Loucy (cell line): ENCODE measurements at regions not wholly inside any gene's neighbourhood (a gene's known extent, or its start where the extent isn't known, plus 50 kb on each side); places are given as distances from the start of the nearest gene placed in this dataset.

ENCODE experiments used
- H2AFZ ChIP-seq: fragments of 200-600 bp; sonication (generic); 2 replicates; pipeline ENCODE4 v1.6.0; 2016; ENCODE audit warnings: antibody characterized with exemption, mild to moderate bottlenecking, low read length, moderate library complexity
- H3F3A ChIP-seq: fragments of 200-600 bp; 2 replicates; pipeline ENCODE4 v1.6.0; 2016; ENCODE audit warnings: antibody characterized with exemption, low read depth, mild to moderate bottlenecking
- H3K27me3 ChIP-seq: fragments of 200-600 bp; sonication (generic); 2 replicates; pipeline ENCODE4 v1.6.1; 2014; ENCODE audit warnings: low read length, mild to moderate bottlenecking; ENCODE audit not compliant: insufficient read depth, poor library complexity, severe bottlenecking
- H3K36me3 ChIP-seq: fragments of 200-600 bp; sonication (generic); 2 replicates; pipeline ENCODE4 v1.6.1; 2016; ENCODE audit warnings: low read length; ENCODE audit not compliant: insufficient read depth
- H3K4me1 ChIP-seq: fragments of 200-600 bp; sonication (generic); 2 replicates; pipeline ENCODE4 v1.5.1; 2014; ENCODE audit warnings: low read length, mild to moderate bottlenecking; ENCODE audit not compliant: insufficient read depth, poor library complexity, severe bottlenecking
- H3K4me2 ChIP-seq: fragments of 200-600 bp; sonication (generic); 2 replicates; pipeline ENCODE4 v1.6.0; 2014; ENCODE audit warnings: antibody characterized with exemption, low read length, low read depth, mild to moderate bottlenecking; ENCODE audit not compliant: poor library complexity, severe bottlenecking
- H3K4me3 ChIP-seq: fragments of 200-600 bp; sonication (generic); 2 replicates; pipeline ENCODE4 v1.5.1; 2014; ENCODE audit warnings: low read length, mild to moderate bottlenecking, mixed read lengths; ENCODE audit not compliant: poor library complexity, severe bottlenecking
- H3K79me2 ChIP-seq: fragments of 200-600 bp; sonication (generic); 2 replicates; pipeline ENCODE4 v1.6.1; 2014; ENCODE audit warnings: low read length; ENCODE audit not compliant: insufficient read depth
- H3K9ac ChIP-seq: fragments of 200-600 bp; sonication (generic); 2 replicates; pipeline ENCODE4 v1.6.0; 2014; ENCODE audit warnings: mild to moderate bottlenecking, low read depth, low read length, moderate library complexity; ENCODE audit not compliant: poor library complexity, severe bottlenecking
- H3K9me2 ChIP-seq: fragments of 200-600 bp; sonication (generic); replicated peaks from 2 replicates; pipeline ENCODE4 v1.6.1; 2016; ENCODE audit warnings: low read depth, low read length, mixed read lengths
- H3K9me3 ChIP-seq: fragments of 200-600 bp; sonication (generic); 2 replicates; pipeline ENCODE4 v1.6.1; 2014; ENCODE audit warnings: mild to moderate bottlenecking, antibody characterized with exemption, low read length, low read depth; ENCODE audit not compliant: insufficient read depth
- H4K20me1 ChIP-seq: fragments of 200-600 bp; sonication (generic); 2 replicates; pipeline ENCODE4 v1.6.0; 2014; ENCODE audit warnings: antibody characterized with exemption, low read length, mild to moderate bottlenecking; ENCODE audit not compliant: insufficient read depth, poor library complexity, severe bottlenecking
- EZH2phosphoT487 ChIP-seq: fragments of 200-600 bp; IDR thresholded peaks from 2 replicates; pipeline ENCODE4 v1.6.1; 2018; ENCODE audit warnings: antibody characterized with exemption, mild to moderate bottlenecking, moderate library complexity, borderline replicate concordance
- TF ChIP-seq, protein P1 (sequence below): fragments of 200-600 bp; sonication (generic); conservative IDR thresholded peaks from 2 replicates; pipeline ENCODE4 v1.5.1; 2014; ENCODE audit warnings: mild to moderate bottlenecking, antibody characterized with exemption, low read length

DNA sequence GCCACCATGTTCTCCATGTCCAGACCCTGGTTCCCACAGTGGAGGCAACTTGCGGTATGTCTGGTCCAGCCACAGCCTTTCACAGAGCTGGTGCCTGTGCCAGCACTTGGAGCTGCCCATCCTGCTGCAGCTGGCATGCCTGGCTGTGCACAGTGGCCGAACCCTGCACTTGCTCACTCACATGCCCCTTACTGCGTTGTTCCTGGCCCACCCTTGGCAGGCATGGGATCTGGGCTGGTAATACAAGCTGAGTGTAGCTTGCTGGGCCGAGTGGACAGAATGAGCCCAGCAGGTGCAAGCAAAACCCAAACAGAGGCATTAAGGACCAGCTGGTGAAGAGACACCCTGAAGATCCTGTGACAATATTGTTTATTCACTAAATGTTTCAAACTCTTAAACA lies 583.9 kb upstream of the SLITRK6 start:
- Histone ChIP-seq H3K4me3 (no peak overlapping the region), H2AFZ (no peak overlapping the region), H3K4me2 (no peak overlapping the region), H3K4me1 (no peaks in the 10 kb centered on the region), H3K36me3 (no peaks in the 10 kb centered on the region), H4K20me1 (no peaks in the 10 kb centered on the region), H3F3A (no peaks in the 10 kb centered on the region), H3K9ac (no peak overlapping the region), H3K79me2 (no peaks in the 10 kb centered on the region), H3K9me2 (no peaks in the 10 kb centered on the region), H3K27me3 (no peaks in the 10 kb centered on the region), H3K9me3 (no peaks in the 10 kb centered on the region)
- TF ChIP-seq, protein P1, sequence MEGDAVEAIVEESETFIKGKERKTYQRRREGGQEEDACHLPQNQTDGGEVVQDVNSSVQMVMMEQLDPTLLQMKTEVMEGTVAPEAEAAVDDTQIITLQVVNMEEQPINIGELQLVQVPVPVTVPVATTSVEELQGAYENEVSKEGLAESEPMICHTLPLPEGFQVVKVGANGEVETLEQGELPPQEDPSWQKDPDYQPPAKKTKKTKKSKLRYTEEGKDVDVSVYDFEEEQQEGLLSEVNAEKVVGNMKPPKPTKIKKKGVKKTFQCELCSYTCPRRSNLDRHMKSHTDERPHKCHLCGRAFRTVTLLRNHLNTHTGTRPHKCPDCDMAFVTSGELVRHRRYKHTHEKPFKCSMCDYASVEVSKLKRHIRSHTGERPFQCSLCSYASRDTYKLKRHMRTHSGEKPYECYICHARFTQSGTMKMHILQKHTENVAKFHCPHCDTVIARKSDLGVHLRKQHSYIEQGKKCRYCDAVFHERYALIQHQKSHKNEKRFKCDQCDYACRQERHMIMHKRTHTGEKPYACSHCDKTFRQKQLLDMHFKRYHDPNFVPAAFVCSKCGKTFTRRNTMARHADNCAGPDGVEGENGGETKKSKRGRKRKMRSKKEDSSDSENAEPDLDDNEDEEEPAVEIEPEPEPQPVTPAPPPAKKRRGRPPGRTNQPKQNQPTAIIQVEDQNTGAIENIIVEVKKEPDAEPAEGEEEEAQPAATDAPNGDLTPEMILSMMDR: no peak
- no peak for TF ChIP-seq EZH2phosphoT487

DNA sequence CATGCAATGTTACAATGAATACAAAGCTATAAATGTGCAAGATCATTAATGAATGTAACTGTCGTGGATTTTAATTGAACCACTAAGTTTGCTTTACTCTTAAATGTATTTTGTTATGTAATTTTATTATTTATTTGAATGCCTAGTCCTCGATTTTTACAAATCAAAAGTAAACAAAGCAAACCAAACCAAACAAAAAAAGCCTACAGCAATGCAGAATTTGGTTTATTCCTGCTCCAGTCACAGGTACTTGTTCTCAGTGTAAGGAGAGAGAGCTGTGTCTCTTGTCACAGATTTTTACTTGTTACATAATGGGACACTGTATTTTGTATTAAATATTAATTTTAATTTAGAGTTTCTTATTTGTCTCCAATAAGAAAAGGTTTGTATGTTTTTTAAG lies 584.3 kb upstream of the SLITRK6 start:
- Histone ChIP-seq H3K79me2 (no peaks in the 10 kb centered on the region), H3K9me3 (no peaks in the 10 kb centered on the region), H3K9ac (no peak overlapping the region), H3K4me2 (no peak overlapping the region), H3K36me3 (no peaks in the 10 kb centered on the region), H3K27me3 (no peaks in the 10 kb centered on the region), H3K9me2 (no peaks in the 10 kb centered on the region), H2AFZ (no peak overlapping the region), H3K4me3 (no peak overlapping the region), H3K4me1 (no peaks in the 10 kb centered on the region), H4K20me1 (no peaks in the 10 kb centered on the region), H3F3A (no peaks in the 10 kb centered on the region)
- TF ChIP-seq, protein P1: no peak
- TF ChIP-seq EZH2phosphoT487: no peak

DNA sequence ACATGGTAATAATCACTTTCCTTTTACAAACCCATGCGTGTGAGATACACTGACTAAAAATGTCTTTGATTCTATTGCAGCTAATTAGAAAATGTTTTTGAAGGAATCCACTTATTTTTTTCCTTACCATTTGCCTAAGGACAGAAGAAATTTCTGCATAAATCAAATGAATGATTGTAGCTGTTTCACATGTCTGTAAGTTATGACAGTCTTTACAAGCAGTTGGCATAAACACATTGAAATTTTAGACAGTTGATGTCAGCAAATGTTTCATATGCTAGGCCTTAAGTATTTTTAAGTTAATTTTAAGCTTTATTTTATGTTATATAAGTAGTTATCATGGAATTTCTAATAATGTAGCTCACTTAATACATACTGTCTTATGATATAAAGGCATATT lies 598.4 kb upstream of the SLITRK6 start:
- TF ChIP-seq, protein P1: no peak
- no peak for TF ChIP-seq EZH2phosphoT487
- Histone ChIP-seq H3K36me3 (no peaks in the 10 kb centered on the region), H4K20me1 (no peaks in the 10 kb centered on the region), H3K4me1 (no peaks in the 10 kb centered on the region), H2AFZ (no peak overlapping the region), H3K79me2 (no peaks in the 10 kb centered on the region), H3K4me3 (no peak overlapping the region), H3K9me3 (no peaks in the 10 kb centered on the region), H3K27me3 (no peaks in the 10 kb centered on the region), H3K9me2 (no peaks in the 10 kb centered on the region), H3K9ac (no peak overlapping the region), H3K4me2 (no peak overlapping the region), H3F3A (no peaks in the 10 kb centered on the region)
